ENCODE measurements at regions not wholly inside any gene's neighbourhood (a gene's known extent, or its start where the extent isn't known, plus 50 kb on each side); places are given as distances from the start of the nearest gene placed in this dataset.

- no peak for TF ChIP-seq CTCF (IDR thresholded peaks at IDR 0.05)
- H3K4me1 Mint-ChIP-seq (ENCODE audit: unreplicated experiment): no peaks in the 10 kb centered on the region
- H3K36me3 Mint-ChIP-seq (ENCODE audit: unreplicated experiment): no peaks in the 10 kb centered on the region
- no peak overlapping the region for H3K27ac Mint-ChIP-seq (ENCODE audit: unreplicated experiment)
- no peak overlapping the region for H3K4me3 Mint-ChIP-seq (ENCODE audit: unreplicated experiment)
- H3K27me3 Mint-ChIP-seq (ENCODE audit: unreplicated experiment): no peaks in the 10 kb centered on the region
- peaks cover 14% of the 10 kb centered on the region for H3K9me3 Mint-ChIP-seq (ENCODE audit: unreplicated experiment)
- DNase-seq (ENCODE audit: extremely low spot score, unreplicated experiment): no peak
These were observed 440.5 kb downstream of the GPATCH2 start for GRCh38 chr1:217190359-217190758.

- Mint-ChIP-seq H3K4me3 (ENCODE audit: unreplicated experiment) (no peak overlapping the region), H3K36me3 (ENCODE audit: unreplicated experiment) (no peaks in the 10 kb centered on the region), H3K4me1 (ENCODE audit: unreplicated experiment) (no peaks in the 10 kb centered on the region), H3K27ac (ENCODE audit: unreplicated experiment) (no peak overlapping the region), H3K27me3 (ENCODE audit: unreplicated experiment) (no peaks in the 10 kb centered on the region), H3K9me3 (ENCODE audit: unreplicated experiment) (peaks cover 14% of the 10 kb centered on the region)
- TF ChIP-seq CTCF (IDR thresholded peaks at IDR 0.05): no peak
- DNase-seq (ENCODE audit: extremely low spot score, unreplicated experiment): no peak
These were observed 441.5 kb downstream of the GPATCH2 start for GRCh38 chr1:217189362-217189761.

GRCh38 chr1:217188280-217189237 lies 442.3 kb downstream of the GPATCH2 start:
- H3K27me3 Mint-ChIP-seq (ENCODE audit: unreplicated experiment): no peaks in the 10 kb centered on the region
- no peaks in the 10 kb centered on the region for H3K36me3 Mint-ChIP-seq (ENCODE audit: unreplicated experiment)
- peaks cover 14% of the 10 kb centered on the region for H3K9me3 Mint-ChIP-seq (ENCODE audit: unreplicated experiment)
- no peak overlapping the region for H3K27ac Mint-ChIP-seq (ENCODE audit: unreplicated experiment)
- TF ChIP-seq CTCF (IDR thresholded peaks at IDR 0.05): no peak
- H3K4me3 Mint-ChIP-seq (ENCODE audit: unreplicated experiment): no peak overlapping the region
- no peaks in the 10 kb centered on the region for H3K4me1 Mint-ChIP-seq (ENCODE audit: unreplicated experiment)
- DNase-seq (ENCODE audit: extremely low spot score, unreplicated experiment): no peak

- no peaks in the 10 kb centered on the region for H3K36me3 Mint-ChIP-seq (ENCODE audit: unreplicated experiment)
- no peak for DNase-seq (ENCODE audit: extremely low spot score, unreplicated experiment)
- no peak overlapping the region for H3K4me3 Mint-ChIP-seq (ENCODE audit: unreplicated experiment)
- H3K9me3 Mint-ChIP-seq (ENCODE audit: unreplicated experiment): peaks cover 14% of the 10 kb centered on the region
- no peaks in the 10 kb centered on the region for H3K27me3 Mint-ChIP-seq (ENCODE audit: unreplicated experiment)
- no peak overlapping the region for H3K27ac Mint-ChIP-seq (ENCODE audit: unreplicated experiment)
- H3K4me1 Mint-ChIP-seq (ENCODE audit: unreplicated experiment): no peaks in the 10 kb centered on the region
- no peak for TF ChIP-seq CTCF (IDR thresholded peaks at IDR 0.05)
These were observed 444.2 kb downstream of the GPATCH2 start for GRCh38 chr1:217186664-217187063.

GRCh38 chr1:217184854-217185253 lies 446.0 kb downstream of the GPATCH2 start:
- H3K36me3 Mint-ChIP-seq (ENCODE audit: unreplicated experiment): no peaks in the 10 kb centered on the region
- H3K4me1 Mint-ChIP-seq (ENCODE audit: unreplicated experiment): no peaks in the 10 kb centered on the region
- peaks cover 3% of the 10 kb centered on the region for H3K9me3 Mint-ChIP-seq (ENCODE audit: unreplicated experiment)
- TF ChIP-seq CTCF (IDR thresholded peaks at IDR 0.05): no peak
- H3K27ac Mint-ChIP-seq (ENCODE audit: unreplicated experiment): no peak overlapping the region
- no peak overlapping the region for H3K4me3 Mint-ChIP-seq (ENCODE audit: unreplicated experiment)
- DNase-seq (ENCODE audit: extremely low spot score, unreplicated experiment): no peak
- no peaks in the 10 kb centered on the region for H3K27me3 Mint-ChIP-seq (ENCODE audit: unreplicated experiment)

Data from osteocyte (in vitro differentiated cells).